ENCODE measurements at regions not wholly inside any gene's neighbourhood (a gene's known extent, or its start where the extent isn't known, plus 50 kb on each side); places are given as distances from the start of the nearest gene placed in this dataset.

DNA sequence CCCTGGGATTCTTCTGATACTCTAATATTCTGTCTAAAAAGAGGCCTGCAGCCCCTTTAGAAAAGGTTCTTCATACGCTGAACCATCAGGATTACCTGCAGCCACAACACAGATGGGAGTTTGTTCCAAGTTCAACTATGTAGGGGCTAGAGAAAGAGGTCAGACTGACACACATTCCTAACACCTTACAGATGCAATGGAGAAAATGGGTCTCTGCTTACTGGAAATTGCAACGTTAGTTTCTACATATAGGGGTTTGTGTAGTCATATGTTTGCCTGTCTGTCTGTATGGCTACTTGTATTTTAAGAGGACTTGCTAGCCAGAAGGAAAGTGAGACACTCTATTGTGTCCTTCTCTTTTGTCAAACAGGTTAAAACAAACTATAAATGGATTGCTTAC lies 618.5 kb downstream of the INHBA start:
- Mint-ChIP-seq H3K27me3 (ENCODE audit: unreplicated experiment) (no peaks in the 10 kb centered on the region), H3K9me3 (ENCODE audit: unreplicated experiment) (peaks cover 4% of the 10 kb centered on the region), H3K4me3 (ENCODE audit: unreplicated experiment) (no peak overlapping the region), H3K27ac (ENCODE audit: unreplicated experiment) (no peak overlapping the region), H3K4me1 (ENCODE audit: unreplicated experiment) (peaks cover 6% of the 10 kb centered on the region), H3K36me3 (ENCODE audit: low read depth, unreplicated experiment) (no peaks in the 10 kb centered on the region)
- TF ChIP-seq, protein P1, sequence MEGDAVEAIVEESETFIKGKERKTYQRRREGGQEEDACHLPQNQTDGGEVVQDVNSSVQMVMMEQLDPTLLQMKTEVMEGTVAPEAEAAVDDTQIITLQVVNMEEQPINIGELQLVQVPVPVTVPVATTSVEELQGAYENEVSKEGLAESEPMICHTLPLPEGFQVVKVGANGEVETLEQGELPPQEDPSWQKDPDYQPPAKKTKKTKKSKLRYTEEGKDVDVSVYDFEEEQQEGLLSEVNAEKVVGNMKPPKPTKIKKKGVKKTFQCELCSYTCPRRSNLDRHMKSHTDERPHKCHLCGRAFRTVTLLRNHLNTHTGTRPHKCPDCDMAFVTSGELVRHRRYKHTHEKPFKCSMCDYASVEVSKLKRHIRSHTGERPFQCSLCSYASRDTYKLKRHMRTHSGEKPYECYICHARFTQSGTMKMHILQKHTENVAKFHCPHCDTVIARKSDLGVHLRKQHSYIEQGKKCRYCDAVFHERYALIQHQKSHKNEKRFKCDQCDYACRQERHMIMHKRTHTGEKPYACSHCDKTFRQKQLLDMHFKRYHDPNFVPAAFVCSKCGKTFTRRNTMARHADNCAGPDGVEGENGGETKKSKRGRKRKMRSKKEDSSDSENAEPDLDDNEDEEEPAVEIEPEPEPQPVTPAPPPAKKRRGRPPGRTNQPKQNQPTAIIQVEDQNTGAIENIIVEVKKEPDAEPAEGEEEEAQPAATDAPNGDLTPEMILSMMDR (IDR thresholded peaks at IDR 0.05; ENCODE audit: unreplicated experiment): no peak
- DNase-seq (ENCODE audit: low spot score): no peak

DNA sequence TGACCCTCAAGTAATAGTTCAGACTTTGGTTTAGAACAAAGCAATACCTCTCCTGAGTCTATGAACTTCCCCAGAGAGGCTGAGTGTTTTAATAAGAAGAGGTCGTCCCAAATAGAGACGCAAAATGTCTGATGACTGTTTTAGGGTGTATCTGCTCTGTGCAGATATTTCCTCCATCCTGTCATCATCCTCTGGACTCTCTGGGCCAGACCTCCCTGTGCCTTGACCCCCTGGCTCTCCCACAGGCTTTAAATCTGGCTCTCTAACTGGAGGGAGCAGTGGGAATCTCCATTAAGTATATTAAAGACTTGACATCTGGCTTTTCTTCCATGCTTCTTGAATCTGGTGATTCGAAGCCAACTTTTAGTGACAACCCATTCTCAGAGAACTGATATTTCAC lies 633.3 kb downstream of the INHBA start:
- no peaks in the 10 kb centered on the region for H3K9me3 Mint-ChIP-seq (ENCODE audit: unreplicated experiment)
- DNase-seq (ENCODE audit: low spot score): no peak
- H3K36me3 Mint-ChIP-seq (ENCODE audit: low read depth, unreplicated experiment): no peaks in the 10 kb centered on the region
- no peaks in the 10 kb centered on the region for H3K27me3 Mint-ChIP-seq (ENCODE audit: unreplicated experiment)
- no peak overlapping the region for H3K27ac Mint-ChIP-seq (ENCODE audit: unreplicated experiment)
- H3K4me3 Mint-ChIP-seq (ENCODE audit: unreplicated experiment): no peak overlapping the region
- peaks cover 4% of the 10 kb centered on the region for H3K4me1 Mint-ChIP-seq (ENCODE audit: unreplicated experiment)
- TF ChIP-seq, protein P1 (IDR thresholded peaks at IDR 0.05; ENCODE audit: unreplicated experiment): no peak

DNA sequence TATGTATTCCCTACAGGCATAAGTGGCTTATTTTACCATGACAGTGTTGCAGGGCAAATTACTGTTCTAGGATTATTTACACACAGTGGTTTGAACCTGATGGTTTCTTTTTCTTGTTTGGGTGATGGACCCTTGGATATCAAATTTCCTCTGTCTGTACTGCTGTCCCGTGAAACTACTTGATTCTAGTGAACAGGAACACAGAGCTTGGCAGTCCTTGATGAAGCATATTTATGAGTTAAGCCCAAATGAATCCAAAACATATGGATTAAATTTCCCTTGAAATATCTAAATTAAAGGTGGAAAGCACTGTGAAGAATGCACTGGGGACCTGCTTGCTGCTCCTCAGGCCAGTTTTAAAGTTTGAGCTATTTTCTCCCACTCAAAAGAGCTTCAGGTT lies 635.3 kb downstream of the INHBA start:
- Mint-ChIP-seq H3K4me1 (ENCODE audit: unreplicated experiment) (peaks cover 4% of the 10 kb centered on the region), H3K9me3 (ENCODE audit: unreplicated experiment) (no peaks in the 10 kb centered on the region), H3K27ac (ENCODE audit: unreplicated experiment) (no peak overlapping the region), H3K36me3 (ENCODE audit: low read depth, unreplicated experiment) (no peaks in the 10 kb centered on the region), H3K27me3 (ENCODE audit: unreplicated experiment) (no peaks in the 10 kb centered on the region), H3K4me3 (ENCODE audit: unreplicated experiment) (no peak overlapping the region)
- TF ChIP-seq, protein P1 (IDR thresholded peaks at IDR 0.05; ENCODE audit: unreplicated experiment): no peak
- DNase-seq (ENCODE audit: low spot score): no peak

DNA sequence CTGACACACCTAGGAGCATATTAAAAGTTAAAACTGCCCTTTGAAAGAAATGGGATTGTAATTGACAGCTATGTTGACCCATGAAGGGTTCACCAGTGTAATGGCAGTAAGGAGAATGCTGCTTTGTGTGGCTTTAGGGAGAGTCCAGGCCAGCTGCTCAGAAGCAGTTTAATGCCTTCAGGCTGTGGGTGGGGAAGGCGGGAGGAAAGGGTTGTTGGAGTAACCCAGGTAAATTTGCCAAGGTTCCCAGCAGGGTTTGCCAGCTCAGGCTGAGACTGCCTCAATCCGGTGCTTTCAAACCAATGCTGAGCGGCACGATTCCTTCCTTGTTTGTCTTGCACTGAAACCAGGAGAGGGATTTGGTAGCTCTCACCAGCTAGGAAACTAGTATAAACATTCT lies 637.2 kb downstream of the INHBA start:
- no peak overlapping the region for H3K4me3 Mint-ChIP-seq (ENCODE audit: unreplicated experiment)
- DNase-seq (ENCODE audit: low spot score): no peak
- H3K27ac Mint-ChIP-seq (ENCODE audit: unreplicated experiment): no peak overlapping the region
- TF ChIP-seq, protein P1 (IDR thresholded peaks at IDR 0.05; ENCODE audit: unreplicated experiment): no peak
- H3K9me3 Mint-ChIP-seq (ENCODE audit: unreplicated experiment): no peaks in the 10 kb centered on the region
- H3K4me1 Mint-ChIP-seq (ENCODE audit: unreplicated experiment): peaks cover 4% of the 10 kb centered on the region
- H3K36me3 Mint-ChIP-seq (ENCODE audit: low read depth, unreplicated experiment): no peaks in the 10 kb centered on the region
- no peaks in the 10 kb centered on the region for H3K27me3 Mint-ChIP-seq (ENCODE audit: unreplicated experiment)

DNA sequence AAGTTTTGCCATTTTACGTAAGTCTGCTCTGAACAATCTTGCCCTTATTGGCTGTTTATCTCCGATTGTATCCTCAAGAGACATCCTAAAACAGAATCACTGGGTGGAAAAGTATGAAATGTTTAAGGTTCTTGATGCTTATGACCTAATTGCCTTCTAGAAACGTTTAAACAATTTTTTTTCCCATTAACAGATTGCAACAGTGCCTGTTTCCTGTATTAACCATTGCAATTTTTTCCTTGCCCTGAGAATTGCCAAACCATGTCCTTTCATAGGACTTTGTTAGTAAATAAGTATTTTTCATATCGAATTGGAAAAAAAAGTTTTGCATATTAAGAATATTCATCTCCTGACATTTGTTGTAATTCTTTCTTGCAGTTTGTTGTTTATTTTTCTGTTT lies 639.8 kb downstream of the INHBA start:
- Mint-ChIP-seq H3K4me3 (ENCODE audit: unreplicated experiment) (no peak overlapping the region), H3K27me3 (ENCODE audit: unreplicated experiment) (no peaks in the 10 kb centered on the region), H3K36me3 (ENCODE audit: low read depth, unreplicated experiment) (peaks cover 2% of the 10 kb centered on the region), H3K27ac (ENCODE audit: unreplicated experiment) (no peak overlapping the region), H3K9me3 (ENCODE audit: unreplicated experiment) (no peaks in the 10 kb centered on the region), H3K4me1 (ENCODE audit: unreplicated experiment) (no peaks in the 10 kb centered on the region)
- TF ChIP-seq, protein P1 (IDR thresholded peaks at IDR 0.05; ENCODE audit: unreplicated experiment): no peak
- DNase-seq (ENCODE audit: low spot score): no peak
